HEK293 (cell line): ENCODE measurements at regions not wholly inside any gene's neighbourhood (a gene's known extent, or its start where the extent isn't known, plus 50 kb on each side); places are given as distances from the start of the nearest gene placed in this dataset.

Experiments
- CTCF ChIA-PET: fragments of 350-600 bp; formaldehyde crosslinking; extraction: SDS; loops from one replicate; lab custom pipeline; 2021; ENCODE audit warnings: antibody characterized with exemption; lab: Yijun Ruan, JAX
- POLR2A ChIA-PET: fragments of 300-600 bp; formaldehyde crosslinking; extraction: SDS; loops from one replicate; lab custom pipeline; 2020; ENCODE audit warnings: antibody characterized with exemption, inconsistent platforms; lab: Yijun Ruan, JAX
- H3K27ac ChIP-seq: fragments of 200-500 bp; sonication (Bioruptor generic); 2 replicates; pipeline ENCODE4 v1.5.1; 2014; ENCODE audit warnings: low read depth, low read length, control low read depth, inconsistent platforms; ENCODE audit errors: extremely low read depth
- H3K36me3 ChIP-seq, 2 experiments: fragments of 200-500 bp in 1 of 2; sonication (Bioruptor generic) in 1 of 2; 1 replicate in 1 of 2; 2 replicates in 1 of 2; pipeline ENCODE4 v1.5.1; 2014 to 2017; ENCODE audit warnings: inconsistent platforms in 2 of 2, low read length in 2 of 2; ENCODE audit not compliant: control insufficient read depth in 2 of 2, insufficient read depth in 1 of 2
- H3K4me1 ChIP-seq: fragments of 200-500 bp; sonication (Bioruptor generic); 2 replicates; pipeline ENCODE4 v1.5.1; 2014; ENCODE audit warnings: mild to moderate bottlenecking, low read length, inconsistent platforms; ENCODE audit not compliant: control insufficient read depth, insufficient read depth
- H3K4me3 ChIP-seq: 2 replicates; pipeline ENCODE4 v1.5.1; 2011; ENCODE audit warnings: low read depth, mild to moderate bottlenecking, control low read depth, low read length, moderate library complexity
- H3K9me3 ChIP-seq: fragments of 200-500 bp; sonication (Bioruptor generic); 2 replicates; pipeline ENCODE4 v1.5.1; 2014; ENCODE audit warnings: low read depth, low read length, inconsistent platforms; ENCODE audit not compliant: control insufficient read depth, insufficient read depth
- AEBP2 ChIP-seq: fragments of 450-650 bp; formaldehyde crosslinking; IDR thresholded peaks from 2 replicates; pipeline ENCODE4 v1.5.1; 2016; ENCODE audit warnings: missing biosample characterization, missing genetic modification characterization, borderline replicate concordance
- HIC1 ChIP-seq: fragments of 450-650 bp; formaldehyde crosslinking; IDR thresholded peaks from 2 replicates; pipeline ENCODE4 v1.5.1; 2016; ENCODE audit warnings: missing biosample characterization, missing genetic modification characterization
- PBX3 ChIP-seq: sonication (generic); formaldehyde crosslinking; IDR thresholded peaks from 2 replicates; pipeline ENCODE4 v1.8.1; 2022; ENCODE audit warnings: mild to moderate bottlenecking, moderate library complexity, missing genetic modification reagents
- RBAK ChIP-seq: fragments of 450-650 bp; formaldehyde crosslinking; IDR thresholded peaks from 2 replicates; pipeline ENCODE4 v1.5.1; 2016; ENCODE audit warnings: missing biosample characterization, missing genetic modification characterization
- WT1 ChIP-seq: fragments of 450-650 bp; formaldehyde crosslinking; IDR thresholded peaks from 2 replicates; pipeline ENCODE4 v1.5.1; 2016; ENCODE audit warnings: missing biosample characterization, missing genetic modification characterization
- ZBTB6 ChIP-seq: fragments of 450-650 bp; formaldehyde crosslinking; IDR thresholded peaks from 2 replicates; pipeline ENCODE4 v1.5.1; 2017; ENCODE audit warnings: missing biosample characterization, missing genetic modification characterization
- ZFP41 ChIP-seq: fragments of 450-650 bp; formaldehyde crosslinking; IDR thresholded peaks from 2 replicates; pipeline ENCODE4 v1.5.1; 2016; ENCODE audit warnings: missing biosample characterization, missing genetic modification characterization, borderline replicate concordance
- ZNF174 ChIP-seq: fragments of 450-650 bp; formaldehyde crosslinking; IDR thresholded peaks from 2 replicates; pipeline ENCODE4 v1.5.0; 2017; ENCODE audit warnings: missing biosample characterization, mild to moderate bottlenecking, missing genetic modification characterization
- ZNF23 ChIP-seq: fragments of 450-650 bp; formaldehyde crosslinking; IDR thresholded peaks from 2 replicates; pipeline ENCODE4 v1.5.1; 2016; ENCODE audit warnings: missing biosample characterization, missing genetic modification characterization, borderline replicate concordance
- ZNF362 ChIP-seq: fragments of 450-650 bp; formaldehyde crosslinking; IDR thresholded peaks from 2 replicates; pipeline ENCODE4 v1.5.1; 2016; ENCODE audit warnings: missing biosample characterization, missing genetic modification characterization
- ZNF416 ChIP-seq: fragments of 450-650 bp; formaldehyde crosslinking; IDR thresholded peaks from 2 replicates; pipeline ENCODE4 v1.5.1; 2016; ENCODE audit warnings: missing biosample characterization, missing genetic modification characterization
- ZNF433 ChIP-seq: fragments of 450-650 bp; formaldehyde crosslinking; IDR thresholded peaks from 2 replicates; pipeline ENCODE4 v1.5.1; 2016; ENCODE audit warnings: missing biosample characterization, missing genetic modification characterization, low read depth
- ZNF510 ChIP-seq: fragments of 450-650 bp; formaldehyde crosslinking; IDR thresholded peaks from 2 replicates; pipeline ENCODE4 v1.5.1; 2018; ENCODE audit warnings: mild to moderate bottlenecking, missing genetic modification characterization, missing biosample characterization; ENCODE audit not compliant: insufficient replicate concordance
- ZNF600 ChIP-seq: fragments of 450-650 bp; formaldehyde crosslinking; IDR thresholded peaks from 2 replicates; pipeline ENCODE4 v1.5.1; 2016; ENCODE audit warnings: missing biosample characterization, missing genetic modification characterization
- ZNF658 ChIP-seq: fragments of 450-650 bp; formaldehyde crosslinking; IDR thresholded peaks from 2 replicates; pipeline ENCODE4; 2016; ENCODE audit warnings: missing biosample characterization, missing genetic modification characterization
- ZNF701 ChIP-seq: fragments of 450-650 bp; formaldehyde crosslinking; IDR thresholded peaks from 2 replicates; pipeline ENCODE4 v1.5.1; 2016; ENCODE audit warnings: missing biosample characterization, missing genetic modification characterization
- ZNF747 ChIP-seq: fragments of 450-650 bp; formaldehyde crosslinking; IDR thresholded peaks from 2 replicates; pipeline ENCODE4 v1.5.1; 2016; ENCODE audit warnings: missing biosample characterization, missing genetic modification characterization
- ZSCAN18 ChIP-seq: fragments of 450-650 bp; formaldehyde crosslinking; IDR thresholded peaks from 2 replicates; pipeline ENCODE4 v1.5.1; 2016; ENCODE audit warnings: missing biosample characterization, missing genetic modification characterization
- ZSCAN30 ChIP-seq: fragments of 450-650 bp; IDR thresholded peaks from 2 replicates; pipeline ENCODE4 v1.5.1; 2018; ENCODE audit warnings: missing biosample characterization, mild to moderate bottlenecking, missing genetic modification characterization, moderate library complexity

- TF ChIP-seq RBAK (tag by site-specific recombination) (no peak), HIC1 (tag by site-specific recombination) (no peak), ZNF433 (tag by site-specific recombination) (no peak), ZSCAN18 (tag by site-specific recombination) (no peak), ZNF701 (tag by site-specific recombination) (no peak), PBX3 (CRISPR knock-in tag) (no peak)
Observed at GRCh38 chr4:82005158-82005557, 368.6 kb downstream of the HNRNPD start (continued).

GRCh38 chr4:81997313-81997712 lies 376.5 kb downstream of the HNRNPD start:
- ChIA-PET CTCF (no interaction called here), POLR2A (no interaction called here)
- H3K9me3 ChIP-seq, result no peaks in the 10 kb centered on the region
- no peaks in the 10 kb centered on the region for H3K36me3 ChIP-seq
- H3K27ac ChIP-seq, result no peak overlapping the region
- TF ChIP-seq ZNF433 (tag by site-specific recombination), result no peak
- TF ChIP-seq ZNF23 (tag by site-specific recombination), result no peak
- no peak for TF ChIP-seq ZSCAN30 (tag by site-specific recombination)
- no peak for TF ChIP-seq ZNF362
- TF ChIP-seq WT1, result no peak
- no peak for TF ChIP-seq ZNF174 (tag by site-specific recombination)
- TF ChIP-seq ZBTB6, result no peak
- no peak for TF ChIP-seq ZNF510
- no peak for TF ChIP-seq ZNF416 (tag by site-specific recombination)
- no peak for TF ChIP-seq ZNF658
- TF ChIP-seq AEBP2 (tag by site-specific recombination), result no peak
- TF ChIP-seq ZNF747 (tag by site-specific recombination), result no peak
- TF ChIP-seq ZNF600 (tag by site-specific recombination), result no peak
- TF ChIP-seq ZFP41 (tag by site-specific recombination), result no peak
- no peaks in the 10 kb centered on the region for H3K4me1 ChIP-seq
- H3K4me3 ChIP-seq, result no peak overlapping the region
